H1 (cell line): ENCODE measurements at regions not wholly inside any gene's neighbourhood (a gene's known extent, or its start where the extent isn't known, plus 50 kb on each side); places are given as distances from the start of the nearest gene placed in this dataset.

Source experiments
- BACH1 ChIP-seq: IDR thresholded peaks from 2 replicates; pipeline ENCODE4 v1.6.1; 2012; ENCODE audit warnings: low read length, improper control_type of control experiment
- CEBPB ChIP-seq: IDR thresholded peaks from 2 replicates; pipeline ENCODE4 v1.6.1; 2012; ENCODE audit warnings: low read depth, low read length
- CHD2 ChIP-seq: IDR thresholded peaks from 2 replicates; pipeline ENCODE4 v1.6.1; 2012; ENCODE audit warnings: low read length, improper control_type of control experiment
- CHD7 ChIP-seq: fragments of 300-600 bp; sonication (generic); IDR thresholded peaks from 2 replicates; pipeline ENCODE4 v1.7.1; 2012; ENCODE audit warnings: low read length, moderate library complexity, mild to moderate bottlenecking, inconsistent platforms; ENCODE audit not compliant: insufficient replicate concordance
- FOSL1 ChIP-seq: IDR thresholded peaks from 2 replicates; pipeline ENCODE4 v1.6.1; 2011; ENCODE audit warnings: mild to moderate bottlenecking, low read depth, low read length, moderate library complexity; ENCODE audit not compliant: insufficient read depth
- KDM5A ChIP-seq: fragments of 200-600 bp; IDR thresholded peaks from 2 replicates; pipeline ENCODE4 v1.7.1; 2012; ENCODE audit warnings: mild to moderate bottlenecking, low read length, inconsistent platforms, mixed read lengths
- PHF8 ChIP-seq: fragments of 200-600 bp; sonication (generic); conservative IDR thresholded peaks from 2 replicates; pipeline ENCODE4 v1.7.1; 2012; ENCODE audit warnings: low read depth, mild to moderate bottlenecking, inconsistent platforms, low read length, moderate library complexity
- SIN3A ChIP-seq, 2 experiments: IDR thresholded peaks in 1 of 2; conservative IDR thresholded peaks in 1 of 2; 2 replicates each; pipeline ENCODE4 v1.6.1; 2011 to 2012; ENCODE audit warnings: low read length in 2 of 2, improper control_type of control experiment in 1 of 2, low read depth in 1 of 2, mild to moderate bottlenecking in 1 of 2
- TAF1 ChIP-seq: IDR thresholded peaks from 2 replicates; pipeline ENCODE4 v1.6.1; 2011; ENCODE audit warnings: mild to moderate bottlenecking, low read depth, low read length
- TBP ChIP-seq: IDR thresholded peaks from 2 replicates; pipeline ENCODE4 v1.6.1; 2011; ENCODE audit warnings: low read depth, low read length, improper control_type of control experiment
- YY1 ChIP-seq: IDR thresholded peaks from 2 replicates; pipeline ENCODE4 v1.6.1; 2011; ENCODE audit warnings: low read depth, mild to moderate bottlenecking, low read length

GRCh38 chr4:18691431-18692200, 670.1 kb upstream of the LCORL start (continued):
- no peak for TF ChIP-seq BACH1
- TF ChIP-seq KDM5A: no peak
- no peak for TF ChIP-seq CHD2
- TF ChIP-seq YY1: peak; percentile 7; the same call in 1 of the 2 replicates
- no peak for TF ChIP-seq CEBPB
- no peak for TF ChIP-seq TAF1
- TF ChIP-seq FOSL1: no peak
- no peak for TF ChIP-seq SIN3A (conservative IDR thresholded peaks at IDR 0.05 in 1 of 2, IDR thresholded peaks at IDR 0.05 in 1 of 2; ENCODE audit: low read depth in 1 of 2, low read length in 2 of 2)
- TF ChIP-seq TBP: no peak
- TF ChIP-seq CHD7: peak; percentile 85
- TF ChIP-seq PHF8: no peak
